ENCODE measurements at regions not wholly inside any gene's neighbourhood (a gene's known extent, or its start where the extent isn't known, plus 50 kb on each side); places are given as distances from the start of the nearest gene placed in this dataset.

DNA sequence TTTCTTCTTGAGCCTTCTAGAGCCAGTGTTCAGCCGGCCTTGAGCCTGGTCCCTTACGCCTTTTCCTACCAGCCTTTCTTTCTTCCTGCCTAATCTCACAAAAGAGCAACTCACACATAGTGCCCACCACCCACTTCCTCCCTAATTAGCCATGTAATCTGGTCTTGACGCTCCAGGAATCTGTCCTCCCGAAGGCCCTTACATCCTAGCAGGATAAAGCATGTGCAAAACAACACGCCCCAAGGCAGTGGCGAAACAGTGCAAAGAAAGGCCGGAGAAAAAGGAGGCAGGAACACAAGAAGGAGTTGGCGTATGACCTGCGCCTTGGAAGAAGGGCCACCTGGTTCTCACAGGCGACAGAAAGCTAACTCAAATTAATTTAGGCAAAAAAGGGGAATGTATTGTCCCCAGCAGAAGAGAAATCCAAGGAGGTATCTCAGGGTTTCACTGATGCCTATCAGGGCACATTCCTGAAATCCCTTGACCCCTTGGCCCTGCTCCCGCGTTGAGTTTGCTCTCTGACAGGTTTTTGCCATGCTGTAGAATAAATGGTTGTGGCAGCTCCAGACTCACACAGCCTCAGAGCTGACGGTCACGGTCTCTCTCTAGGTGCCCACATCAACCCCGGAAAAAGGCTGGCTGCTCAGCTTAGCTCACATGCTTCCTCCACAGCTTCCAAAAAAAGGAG is 79.0 kb downstream of the ZNF281 start:
- TF ChIP-seq, protein P1, sequence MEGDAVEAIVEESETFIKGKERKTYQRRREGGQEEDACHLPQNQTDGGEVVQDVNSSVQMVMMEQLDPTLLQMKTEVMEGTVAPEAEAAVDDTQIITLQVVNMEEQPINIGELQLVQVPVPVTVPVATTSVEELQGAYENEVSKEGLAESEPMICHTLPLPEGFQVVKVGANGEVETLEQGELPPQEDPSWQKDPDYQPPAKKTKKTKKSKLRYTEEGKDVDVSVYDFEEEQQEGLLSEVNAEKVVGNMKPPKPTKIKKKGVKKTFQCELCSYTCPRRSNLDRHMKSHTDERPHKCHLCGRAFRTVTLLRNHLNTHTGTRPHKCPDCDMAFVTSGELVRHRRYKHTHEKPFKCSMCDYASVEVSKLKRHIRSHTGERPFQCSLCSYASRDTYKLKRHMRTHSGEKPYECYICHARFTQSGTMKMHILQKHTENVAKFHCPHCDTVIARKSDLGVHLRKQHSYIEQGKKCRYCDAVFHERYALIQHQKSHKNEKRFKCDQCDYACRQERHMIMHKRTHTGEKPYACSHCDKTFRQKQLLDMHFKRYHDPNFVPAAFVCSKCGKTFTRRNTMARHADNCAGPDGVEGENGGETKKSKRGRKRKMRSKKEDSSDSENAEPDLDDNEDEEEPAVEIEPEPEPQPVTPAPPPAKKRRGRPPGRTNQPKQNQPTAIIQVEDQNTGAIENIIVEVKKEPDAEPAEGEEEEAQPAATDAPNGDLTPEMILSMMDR (IDR thresholded peaks at IDR 0.05; ENCODE audit: low read depth, low read length): no peak
- TF ChIP-seq, protein P2, sequence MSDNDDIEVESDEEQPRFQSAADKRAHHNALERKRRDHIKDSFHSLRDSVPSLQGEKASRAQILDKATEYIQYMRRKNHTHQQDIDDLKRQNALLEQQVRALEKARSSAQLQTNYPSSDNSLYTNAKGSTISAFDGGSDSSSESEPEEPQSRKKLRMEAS (IDR thresholded peaks at IDR 0.05; ENCODE audit: low read depth, low read length): no peak
- TF ChIP-seq POLR2A (IDR thresholded peaks at IDR 0.05; ENCODE audit: extremely low read depth, insufficient read length) (no peak), MYC (IDR thresholded peaks at IDR 0.05; ENCODE audit: low read depth, low read length) (no peak)
- no peak overlapping the region for H3K4me3 ChIP-seq (ENCODE audit: low read depth, low read length)
- no peak for DNase-seq (ENCODE audit: low read depth)

DNA sequence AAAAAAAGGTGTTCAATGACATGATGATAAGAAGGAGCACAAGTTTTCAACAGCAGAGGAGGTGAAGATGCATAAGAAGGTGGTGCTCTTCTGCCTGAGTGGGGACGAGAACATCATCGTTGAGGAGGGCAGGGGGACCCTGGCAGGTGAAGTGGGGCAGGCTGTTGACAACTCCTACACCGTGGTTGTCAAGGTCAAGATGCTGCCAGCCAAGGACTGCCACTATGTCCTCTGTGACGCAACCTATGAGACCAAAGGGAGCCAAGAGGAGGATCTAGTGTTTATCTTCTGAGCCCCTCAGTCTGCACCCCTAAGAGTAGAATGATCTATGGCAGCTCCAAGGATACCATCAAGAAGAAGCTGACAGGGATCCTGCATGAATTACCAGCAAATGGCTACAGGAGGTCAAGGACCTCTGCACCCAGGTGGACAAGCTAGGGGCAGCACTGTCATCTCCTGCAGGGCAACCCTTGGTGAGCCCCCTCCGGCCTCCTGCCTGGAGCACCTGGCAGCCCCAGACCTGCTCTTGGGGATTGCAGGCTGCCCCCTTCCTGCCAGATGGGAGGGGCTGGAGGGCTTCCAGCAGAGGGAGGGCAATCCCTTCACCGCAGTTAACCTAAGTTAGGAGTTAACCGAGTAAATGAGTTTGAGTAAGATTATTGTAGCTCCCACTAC is 80.5 kb downstream of the ZNF281 start:
- DNase-seq (ENCODE audit: low read depth): no peak

DNA sequence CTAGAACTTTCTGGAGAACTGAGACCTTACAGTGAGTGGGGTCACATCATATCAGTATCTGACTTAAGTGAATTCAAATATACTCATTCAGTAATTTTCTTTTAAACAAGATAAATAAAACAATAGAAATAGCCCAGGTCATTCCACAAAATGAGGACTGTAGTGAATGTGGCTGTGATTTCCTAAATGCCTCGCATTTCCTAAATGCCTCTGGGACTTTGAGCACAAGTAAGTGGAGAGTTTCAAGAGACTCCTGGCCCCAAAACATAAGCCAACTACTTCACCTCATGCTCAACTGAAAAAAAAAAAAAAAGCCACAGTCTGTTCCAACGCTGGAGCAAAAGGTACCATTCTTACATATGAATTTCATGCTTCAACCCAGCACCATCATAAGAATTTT is 81.5 kb downstream of the ZNF281 start:
- DNase-seq (ENCODE audit: low read depth): no peak
- no peak overlapping the region for H3K4me3 ChIP-seq (ENCODE audit: low read depth, low read length)
- TF ChIP-seq POLR2A (IDR thresholded peaks at IDR 0.05; ENCODE audit: extremely low read depth, insufficient read length): no peak
- TF ChIP-seq, protein P2 (IDR thresholded peaks at IDR 0.05; ENCODE audit: low read depth, low read length): no peak

More for the DNA sequence above, 80.5 kb downstream of the ZNF281 start:
- TF ChIP-seq MYC (IDR thresholded peaks at IDR 0.05; ENCODE audit: low read depth, low read length) (no peak), POLR2A (IDR thresholded peaks at IDR 0.05; ENCODE audit: extremely low read depth, insufficient read length) (no peak)
- TF ChIP-seq, protein P1 (IDR thresholded peaks at IDR 0.05; ENCODE audit: low read depth, low read length): no peak
- TF ChIP-seq, protein P2 (IDR thresholded peaks at IDR 0.05; ENCODE audit: low read depth, low read length): no peak
- no peak overlapping the region for H3K4me3 ChIP-seq (ENCODE audit: low read depth, low read length)

DNA sequence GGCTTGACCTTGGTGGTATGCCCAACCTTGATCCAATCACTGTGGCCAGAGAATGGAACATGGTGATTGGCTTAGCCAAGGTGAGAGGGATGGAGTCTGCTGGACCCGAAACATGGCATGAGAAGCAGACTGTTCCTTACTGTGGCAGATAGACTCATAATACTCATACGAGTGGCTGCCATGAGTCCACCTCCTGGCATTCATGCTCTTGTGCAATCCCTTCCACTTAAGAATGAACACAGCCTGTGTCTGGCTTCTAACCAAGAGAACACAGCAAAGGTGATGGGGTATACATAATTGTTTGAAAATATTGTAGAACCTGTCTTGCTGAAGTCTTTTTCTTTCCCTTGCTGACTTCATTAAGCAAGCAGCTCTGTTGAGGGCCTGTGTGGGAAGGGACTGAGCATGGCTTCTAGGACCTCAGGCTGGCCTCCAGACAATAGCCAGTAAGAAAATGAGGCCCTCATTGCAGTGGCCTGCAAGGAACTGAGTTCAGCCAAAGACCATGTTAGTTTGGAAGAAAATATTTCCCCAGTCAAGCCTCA is 85.9 kb downstream of the ZNF281 start:
- TF ChIP-seq POLR2A (IDR thresholded peaks at IDR 0.05; ENCODE audit: extremely low read depth, insufficient read length) (no peak), MYC (IDR thresholded peaks at IDR 0.05; ENCODE audit: low read depth, low read length) (no peak)
- TF ChIP-seq, protein P1 (IDR thresholded peaks at IDR 0.05; ENCODE audit: low read depth, low read length): no peak
- TF ChIP-seq, protein P2 (IDR thresholded peaks at IDR 0.05; ENCODE audit: low read depth, low read length): no peak

DNA sequence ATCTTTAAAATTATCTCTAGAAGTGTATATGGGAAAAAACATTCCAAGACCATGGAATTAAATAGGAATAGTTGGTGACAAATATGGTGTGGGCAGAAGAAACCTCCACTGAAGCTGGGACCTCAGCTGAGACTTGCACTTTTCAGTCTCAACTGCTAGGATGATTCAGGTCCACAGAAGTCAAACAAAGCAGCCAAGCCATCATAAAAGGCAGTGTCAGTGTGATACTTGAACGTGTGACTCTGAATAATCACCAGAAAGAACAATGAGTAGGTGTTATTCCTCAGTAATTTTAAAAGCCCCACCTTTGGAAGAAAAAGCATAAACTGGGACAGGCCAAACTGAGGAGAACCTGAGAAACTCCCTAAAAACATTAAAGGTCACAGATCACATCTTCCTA is 90.7 kb downstream of the ZNF281 start:
- no peak for DNase-seq (ENCODE audit: low read depth)
- TF ChIP-seq, protein P1 (IDR thresholded peaks at IDR 0.05; ENCODE audit: low read depth, low read length): no peak
- TF ChIP-seq MYC (IDR thresholded peaks at IDR 0.05; ENCODE audit: low read depth, low read length) (no peak), POLR2A (IDR thresholded peaks at IDR 0.05; ENCODE audit: extremely low read depth, insufficient read length) (no peak)
- TF ChIP-seq, protein P2 (IDR thresholded peaks at IDR 0.05; ENCODE audit: low read depth, low read length): no peak
- no peak overlapping the region for H3K4me3 ChIP-seq (ENCODE audit: low read depth, low read length)

More for the DNA sequence above, 85.9 kb downstream of the ZNF281 start:
- H3K4me3 ChIP-seq (ENCODE audit: low read depth, low read length): no peak overlapping the region
- DNase-seq (ENCODE audit: low read depth): no peak

DNA sequence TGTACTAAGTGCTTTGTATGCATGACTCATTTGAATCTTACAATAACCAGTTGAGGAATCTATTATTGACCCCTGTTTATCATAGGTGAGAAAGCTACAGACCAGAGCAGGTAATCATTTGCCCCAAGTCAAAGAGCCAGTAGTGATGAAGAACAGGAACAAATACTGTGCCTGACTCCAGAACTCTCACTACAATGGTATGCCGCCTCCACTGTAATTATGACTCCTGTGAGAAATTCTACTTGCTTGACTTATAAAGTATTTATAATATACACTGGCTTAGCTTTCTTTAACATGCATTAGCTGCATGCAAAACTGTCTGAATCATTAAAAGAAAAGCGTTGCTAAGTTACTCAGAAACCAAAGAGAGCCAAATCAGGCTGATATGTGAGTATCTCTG is 92.6 kb downstream of the ZNF281 start:
- no peak for DNase-seq (ENCODE audit: low read depth)
- no peak overlapping the region for H3K4me3 ChIP-seq (ENCODE audit: low read depth, low read length)
- TF ChIP-seq MYC (IDR thresholded peaks at IDR 0.05; ENCODE audit: low read depth, low read length): no peak
- TF ChIP-seq, protein P2 (IDR thresholded peaks at IDR 0.05; ENCODE audit: low read depth, low read length): no peak
- TF ChIP-seq POLR2A (IDR thresholded peaks at IDR 0.05; ENCODE audit: extremely low read depth, insufficient read length): no peak
- TF ChIP-seq, protein P1 (IDR thresholded peaks at IDR 0.05; ENCODE audit: low read depth, low read length): no peak
